GM06990 (cell line): ENCODE measurements at regions not wholly inside any gene's neighbourhood (a gene's known extent, or its start where the extent isn't known, plus 50 kb on each side); places are given as distances from the start of the nearest gene placed in this dataset.
"Not testable (repeated sequence)": the region's sequence is repeated elsewhere in the genome, so short reads cannot be mapped to it uniquely, and the experiment has no call there.

Experiments used
- DNase-seq: peaks from one replicate; pipeline ENCODE4 v3.0.0-alpha.2; 2011; ENCODE audit not compliant: insufficient read length; ENCODE audit errors: extremely low read depth
- H3K27me3 ChIP-seq: replicated peaks from 2 replicates; pipeline ENCODE4 v1.6.0; 2011; ENCODE audit warnings: low read length; ENCODE audit not compliant: control insufficient read depth, insufficient read depth
- H3K36me3 ChIP-seq: 2 replicates; pipeline ENCODE4 v1.5.1; 2011; ENCODE audit warnings: low read length; ENCODE audit not compliant: control insufficient read depth, insufficient read depth
- H3K4me3 ChIP-seq: replicated peaks from 2 replicates; pipeline ENCODE4 v1.5.1; 2011; ENCODE audit warnings: low read depth, mild to moderate bottlenecking, control low read depth, low read length
- TF ChIP-seq, protein P1 (sequence below): IDR thresholded peaks from 2 replicates; pipeline ENCODE4 v1.5.1; 2011; ENCODE audit warnings: low read length, control low read depth, mild to moderate bottlenecking, inconsistent platforms; ENCODE audit not compliant: insufficient read depth, poor library complexity, severe bottlenecking

DNA sequence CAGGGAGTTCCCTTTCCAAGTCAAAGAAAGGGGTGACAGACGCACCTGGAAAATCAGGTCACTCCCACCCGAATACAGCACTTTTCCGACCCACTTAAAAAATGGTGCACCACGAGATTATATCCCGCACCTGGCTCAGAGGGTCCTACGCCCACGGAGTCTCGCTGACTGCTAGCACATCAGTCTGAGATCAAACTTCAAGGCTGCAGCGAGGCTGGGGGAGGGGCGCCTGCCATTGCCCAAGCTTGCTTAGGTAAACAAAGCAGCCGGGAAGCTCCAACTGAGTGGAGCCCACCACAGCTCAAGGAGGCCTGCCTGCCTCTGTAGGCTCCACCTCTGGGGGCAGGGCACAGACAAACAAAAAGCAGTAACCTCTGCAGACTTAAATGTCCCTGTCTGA, 277.8 kb upstream of the ARHGAP42 start:
- not testable (repeated sequence) for DNase-seq, H3K36me3 ChIP-seq, H3K27me3 ChIP-seq, H3K4me3 ChIP-seq

DNA sequence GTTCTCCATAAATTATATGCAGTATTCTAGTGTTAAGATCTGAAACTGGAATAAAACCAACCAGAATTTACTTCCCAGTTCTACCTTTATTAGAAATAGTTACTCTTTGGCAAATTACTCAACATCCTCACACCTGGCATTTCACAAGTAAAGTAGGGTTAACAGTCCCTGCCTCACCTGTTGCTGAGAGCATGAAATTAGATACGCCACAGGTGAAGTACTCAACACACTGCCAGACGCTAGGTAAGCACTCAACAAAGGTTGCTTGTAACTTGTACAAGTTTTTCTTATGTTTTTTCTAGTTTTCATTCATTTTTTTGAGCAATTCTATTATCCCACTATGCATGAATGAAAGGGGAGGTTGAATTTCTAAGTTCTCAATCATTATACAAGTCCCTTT, 267.6 kb upstream of the ARHGAP42 start:
- Histone ChIP-seq H3K4me3 (no peak overlapping the region), H3K27me3 (no peaks in the 10 kb centered on the region), H3K36me3 (no peaks in the 10 kb centered on the region)
- DNase-seq = no peak
- TF ChIP-seq, protein P1, sequence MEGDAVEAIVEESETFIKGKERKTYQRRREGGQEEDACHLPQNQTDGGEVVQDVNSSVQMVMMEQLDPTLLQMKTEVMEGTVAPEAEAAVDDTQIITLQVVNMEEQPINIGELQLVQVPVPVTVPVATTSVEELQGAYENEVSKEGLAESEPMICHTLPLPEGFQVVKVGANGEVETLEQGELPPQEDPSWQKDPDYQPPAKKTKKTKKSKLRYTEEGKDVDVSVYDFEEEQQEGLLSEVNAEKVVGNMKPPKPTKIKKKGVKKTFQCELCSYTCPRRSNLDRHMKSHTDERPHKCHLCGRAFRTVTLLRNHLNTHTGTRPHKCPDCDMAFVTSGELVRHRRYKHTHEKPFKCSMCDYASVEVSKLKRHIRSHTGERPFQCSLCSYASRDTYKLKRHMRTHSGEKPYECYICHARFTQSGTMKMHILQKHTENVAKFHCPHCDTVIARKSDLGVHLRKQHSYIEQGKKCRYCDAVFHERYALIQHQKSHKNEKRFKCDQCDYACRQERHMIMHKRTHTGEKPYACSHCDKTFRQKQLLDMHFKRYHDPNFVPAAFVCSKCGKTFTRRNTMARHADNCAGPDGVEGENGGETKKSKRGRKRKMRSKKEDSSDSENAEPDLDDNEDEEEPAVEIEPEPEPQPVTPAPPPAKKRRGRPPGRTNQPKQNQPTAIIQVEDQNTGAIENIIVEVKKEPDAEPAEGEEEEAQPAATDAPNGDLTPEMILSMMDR = no peak

DNA sequence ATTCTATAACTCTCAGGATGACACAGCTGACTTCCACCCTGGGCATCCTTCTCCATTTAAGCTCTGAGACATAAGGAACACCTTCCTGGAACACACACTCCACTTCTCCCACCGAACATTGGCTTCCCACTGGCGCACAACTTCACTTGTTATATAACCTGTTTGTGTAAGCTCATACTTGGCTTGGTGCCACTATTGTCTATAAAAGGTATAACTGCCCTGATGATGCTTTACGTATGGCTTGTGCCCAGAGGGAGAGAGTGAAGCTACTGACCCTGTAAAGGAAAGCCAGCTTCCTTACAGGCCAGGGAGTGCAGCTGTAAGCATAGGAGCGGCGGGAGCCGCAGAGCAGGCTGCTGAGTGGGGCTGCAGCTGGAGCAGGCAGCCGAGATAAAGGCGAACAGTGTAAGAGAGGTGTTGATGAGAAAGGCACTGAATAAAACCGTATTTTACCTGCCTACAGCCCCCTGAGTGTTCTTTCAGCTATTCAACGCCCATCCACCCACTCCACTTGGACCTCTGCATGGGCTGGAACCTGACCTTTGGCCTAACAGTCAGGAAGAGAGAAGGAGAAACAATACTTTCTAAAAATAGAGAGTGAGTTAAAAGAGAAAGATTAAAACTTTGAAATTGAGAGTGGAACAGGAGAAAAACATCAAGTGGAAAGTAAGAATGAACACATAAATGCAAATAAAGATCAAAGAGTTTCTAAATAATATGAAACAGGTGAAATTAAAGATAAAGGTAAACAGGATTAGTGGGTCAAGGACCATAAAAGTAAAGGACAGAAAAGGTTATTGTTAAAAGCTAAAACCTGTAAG, 252.1 kb upstream of the ARHGAP42 start:
- Histone ChIP-seq H3K27me3 (no peaks in the 10 kb centered on the region), H3K4me3 (no peak overlapping the region), H3K36me3 (no peaks in the 10 kb centered on the region)
- no peak for DNase-seq
- TF ChIP-seq, protein P1 = no peak

DNA sequence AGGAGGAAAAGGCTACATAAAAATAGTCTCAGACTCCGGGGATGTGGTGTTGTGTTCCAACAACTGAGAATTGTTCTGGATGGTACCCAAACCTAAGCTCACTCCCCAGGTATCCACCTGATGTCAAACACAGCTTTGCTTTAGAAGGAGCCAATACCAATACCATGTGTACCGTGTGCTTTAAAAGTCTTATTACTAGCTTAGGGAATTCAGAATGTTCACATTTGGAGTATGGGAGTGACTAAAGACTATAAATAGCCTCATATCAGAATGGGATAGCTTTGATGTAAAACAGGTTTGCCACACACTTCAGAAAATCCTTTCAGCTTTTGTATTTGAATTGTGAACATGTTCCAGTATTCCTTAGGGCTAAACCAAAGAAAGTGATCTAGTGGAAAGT, 248.7 kb upstream of the ARHGAP42 start:
- TF ChIP-seq, protein P1 = no peak
- no peaks in the 10 kb centered on the region for H3K36me3 ChIP-seq
- no peak overlapping the region for H3K4me3 ChIP-seq
- no peaks in the 10 kb centered on the region for H3K27me3 ChIP-seq
- no peak for DNase-seq

DNA sequence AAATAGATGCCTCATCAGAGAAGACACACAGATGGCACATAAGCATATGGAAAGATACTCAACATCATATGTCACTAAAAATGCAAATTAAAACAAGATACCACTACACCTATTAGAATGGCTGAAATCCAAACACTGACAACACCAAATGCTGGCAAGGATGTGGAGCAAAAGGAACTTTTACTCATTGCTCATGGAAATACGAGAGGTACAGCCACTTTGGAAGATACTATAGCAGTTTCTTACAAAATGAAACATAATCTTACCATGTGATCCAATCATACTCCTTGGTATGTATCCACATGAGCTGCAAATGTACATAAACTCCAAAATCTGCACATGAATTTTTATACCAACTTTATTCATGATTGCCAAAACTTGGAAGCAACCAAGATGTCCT, 246.0 kb upstream of the ARHGAP42 start:
- Histone ChIP-seq H3K4me3 (no peak overlapping the region), H3K36me3 (no peaks in the 10 kb centered on the region), H3K27me3 (no peaks in the 10 kb centered on the region)
- DNase-seq = no peak
- TF ChIP-seq, protein P1 = no peak

DNA sequence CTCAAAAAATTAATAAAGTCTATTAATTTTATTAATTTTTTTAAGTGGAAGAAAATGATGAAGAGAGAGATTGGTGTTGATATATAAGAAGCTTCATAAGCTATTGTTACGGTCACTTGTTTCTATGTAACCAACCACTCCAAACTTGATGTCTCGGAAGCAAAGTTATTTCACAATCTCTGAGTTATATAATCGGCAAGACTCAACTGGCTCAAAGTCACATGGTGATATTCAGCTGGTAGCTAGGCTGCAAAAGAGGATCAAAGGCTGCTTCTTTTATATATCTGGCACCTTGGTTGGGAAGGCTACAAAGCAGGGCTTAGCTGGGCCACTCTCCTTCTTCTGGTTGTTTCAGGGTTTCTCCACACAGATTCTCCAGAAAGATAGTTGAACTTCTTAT, 245.1 kb upstream of the ARHGAP42 start:
- H3K4me3 ChIP-seq = no peak overlapping the region
- no peaks in the 10 kb centered on the region for H3K27me3 ChIP-seq
- TF ChIP-seq, protein P1 = no peak
- no peaks in the 10 kb centered on the region for H3K36me3 ChIP-seq
- DNase-seq = no peak
